Panc1 (cell line): ENCODE measurements at regions not wholly inside any gene's neighbourhood (a gene's known extent, or its start where the extent isn't known, plus 50 kb on each side); places are given as distances from the start of the nearest gene placed in this dataset.

Source experiments
- ATAC-seq: fragments of 200-7000 bp; cut with Tn5 transposase; 2 replicates; pipeline ENCODE4 v1.9.1; 2020; ENCODE audit warnings: mild to moderate bottlenecking, moderate library complexity
- BruUV-seq: library from RNA; stranded (reverse); fragments of 400-500 nt; replicated peaks from 2 replicates; lab custom pipeline; 2021; lab: Mats Ljungman, UMichigan
- CTCF ChIA-PET: fragments of 300-600 bp; sonication (Branson Sonifier 250); formaldehyde crosslinking; loops from one replicate; lab custom pipeline; 2022; ENCODE audit warnings: antibody characterized with exemption; lab: Charles Lee
- POLR2A ChIA-PET: fragments of 300-600 bp; sonication (Branson Sonifier 250); formaldehyde crosslinking; loops from one replicate; lab custom pipeline; 2022; ENCODE audit warnings: antibody characterized with exemption; lab: Charles Lee
- DNase-seq: peaks from one replicate; pipeline ENCODE4 v3.0.0-alpha.2; 2010; ENCODE audit warnings: low read depth, low spot score
- H3K27ac ChIP-seq: 2 replicates; pipeline ENCODE4 v1.5.1; 2011; ENCODE audit warnings: mild to moderate bottlenecking, low read length, inconsistent platforms
- H3K27me3 ChIP-seq: fragments of 200-500 bp; sonication (Bioruptor generic); 2 replicates; pipeline ENCODE4 v1.6.0; 2014; ENCODE audit warnings: low read length, inconsistent platforms; ENCODE audit not compliant: control insufficient read depth, insufficient read depth
- H3K36me3 ChIP-seq: fragments of 200-500 bp; sonication (Bioruptor generic); 2 replicates; pipeline ENCODE4 v1.5.1; 2014; ENCODE audit warnings: inconsistent platforms, mild to moderate bottlenecking, low read length, moderate library complexity; ENCODE audit not compliant: control insufficient read depth, insufficient read depth
- H3K4me1 ChIP-seq: 2 replicates; pipeline ENCODE4 v1.5.1; 2011; ENCODE audit warnings: inconsistent platforms, mild to moderate bottlenecking, low read length, moderate library complexity; ENCODE audit not compliant: control insufficient read depth, insufficient read depth
- H3K4me3 ChIP-seq, 2 experiments: 2 replicates each; pipeline ENCODE4 v1.5.1; 2011 to 2012; ENCODE audit warnings: low read depth in 2 of 2, low read length in 2 of 2, mild to moderate bottlenecking in 2 of 2, inconsistent platforms in 1 of 2, moderate library complexity in 1 of 2
- H3K9me3 ChIP-seq: fragments of 200-500 bp; sonication (Bioruptor generic); 2 replicates; pipeline ENCODE4 v1.5.1; 2014; ENCODE audit warnings: low read depth, mild to moderate bottlenecking, inconsistent platforms, low read length, moderate library complexity; ENCODE audit not compliant: control insufficient read depth, insufficient read depth
- CTCF ChIP-seq: fragments of 450-650 bp; IDR thresholded peaks from 2 replicates; pipeline ENCODE4 v1.5.1; 2017; ENCODE audit warnings: mild to moderate bottlenecking
- POLR2AphosphoS5 ChIP-seq: IDR thresholded peaks from 2 replicates; pipeline ENCODE4 v1.6.1; 2012; ENCODE audit warnings: mild to moderate bottlenecking, low read depth, low read length, moderate library complexity
- REST ChIP-seq, 2 experiments: IDR thresholded peaks; 2 replicates each; pipeline ENCODE4 v1.6.1; 2011 to 2012; ENCODE audit warnings: low read depth in 2 of 2, control low read depth in 1 of 2, low read length in 1 of 2, mild to moderate bottlenecking in 1 of 2, moderate library complexity in 1 of 2; ENCODE audit not compliant: insufficient read depth in 1 of 2
- SIN3A ChIP-seq: IDR thresholded peaks from 2 replicates; pipeline ENCODE4 v1.6.1; 2012; ENCODE audit warnings: low read depth, mild to moderate bottlenecking, low read length, moderate library complexity, borderline replicate concordance; ENCODE audit not compliant: insufficient read depth
- TCF7L2 ChIP-seq: IDR thresholded peaks from 2 replicates; pipeline ENCODE4 v1.6.1; 2011; ENCODE audit warnings: mild to moderate bottlenecking, low read depth, low read length, inconsistent platforms
- in situ Hi-C: cut with HindIII; loops from 2 replicates; pipeline ENCODE4 v1.10.0; 2016; ENCODE audit warnings: low sequenced_read_pairs, low pct_unique_long_range_greater_than_20kb
- intact Hi-C: fragments of 100-400 bp; cut with micrococcal nuclease; formaldehyde crosslinking; loops from one replicate; pipeline ENCODE4 v1.10.0; 2022; ENCODE audit not compliant: unreplicated experiment

DNA sequence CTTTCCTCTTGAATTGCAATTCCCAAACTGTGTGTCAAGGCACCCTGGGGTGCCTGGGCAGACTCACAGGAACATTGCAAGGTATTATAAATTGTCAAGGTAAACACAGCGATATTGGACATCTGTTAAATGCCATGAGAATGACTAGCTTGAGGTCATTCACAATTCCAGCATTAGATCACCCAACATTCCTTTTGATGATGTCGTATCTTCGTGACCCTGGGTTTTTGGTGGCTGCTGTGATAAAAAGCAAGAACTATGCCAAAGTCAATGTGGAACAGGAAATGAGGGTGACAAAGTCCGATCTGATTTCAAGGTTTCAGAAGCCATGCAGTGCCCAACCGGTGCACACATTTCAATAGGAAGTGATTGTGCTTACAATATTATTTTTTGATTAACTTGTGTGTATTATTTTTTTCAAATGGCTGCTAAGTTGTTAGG, 458.4 kb downstream of the MIAT start:
- Histone ChIP-seq H3K9me3 (no peaks in the 10 kb centered on the region), H3K27ac (no peak overlapping the region), H3K4me1 (no peaks in the 10 kb centered on the region), H3K4me3 (no peak overlapping the region), H3K36me3 (no peaks in the 10 kb centered on the region), H3K27me3 (no peaks in the 10 kb centered on the region)
- TF ChIP-seq TCF7L2 (no peak), POLR2AphosphoS5 (no peak), REST (IDR thresholded peaks at IDR 0.05; ENCODE audit: insufficient read depth in 1 of 2, low read depth in 2 of 2, low read length in 1 of 2) (no peak), SIN3A (no peak), CTCF (no peak)
- POLR2A ChIA-PET = no interaction called here
- intact Hi-C loops = no loop called here
- ATAC-seq (no peak), DNase-seq (no peak)
- no TSS peak for BruUV-seq
- CTCF ChIA-PET = no interaction called here
- in situ Hi-C loops = no loop called here

DNA sequence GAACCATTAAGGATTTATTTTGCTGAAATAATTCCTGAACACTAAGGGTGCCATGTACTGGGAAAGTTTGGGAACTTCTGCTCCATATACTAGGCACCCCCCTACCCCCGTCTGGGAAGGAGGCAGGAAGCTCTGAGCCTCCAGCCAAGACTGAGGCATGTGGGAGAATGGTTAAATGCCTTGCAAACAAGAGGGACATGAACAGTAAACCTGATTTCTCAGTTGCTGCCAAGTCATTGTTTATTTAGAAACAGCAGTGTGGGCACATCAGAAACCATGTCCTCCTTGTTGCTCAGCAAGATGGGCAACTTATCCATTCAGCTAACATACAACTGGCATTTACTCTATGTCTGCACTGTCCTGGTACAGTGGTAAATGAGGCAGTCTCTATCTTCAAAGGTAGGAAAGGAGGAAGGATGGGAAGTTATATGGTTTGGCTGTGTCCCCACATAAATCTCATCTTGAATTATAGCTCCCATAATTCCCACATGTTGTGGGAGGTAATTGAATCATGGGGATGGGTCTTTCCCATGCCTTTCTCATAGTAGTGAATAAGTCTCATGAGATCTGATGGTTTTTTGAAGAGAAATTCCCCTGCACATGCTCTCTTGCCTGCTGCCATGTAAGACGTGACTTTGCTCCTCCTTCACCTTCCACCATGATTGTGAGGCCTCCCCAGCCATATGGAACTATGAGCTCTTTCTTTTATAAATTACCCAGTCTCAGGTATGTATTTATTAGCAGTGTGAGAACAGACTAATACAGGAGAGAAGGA, 459.1 kb downstream of the MIAT start:
- intact Hi-C loops = no loop called here

More for the DNA sequence above, 459.1 kb downstream of the MIAT start:
- ChIA-PET CTCF (no interaction called here), POLR2A (no interaction called here)
- ATAC-seq = no peak
- in situ Hi-C loops = no loop called here
- no peaks in the 10 kb centered on the region for H3K36me3 ChIP-seq
- no peak overlapping the region for H3K4me3 ChIP-seq
- H3K9me3 ChIP-seq = no peaks in the 10 kb centered on the region
- no peak for DNase-seq
- H3K27ac ChIP-seq = no peak overlapping the region
- H3K4me1 ChIP-seq = no peaks in the 10 kb centered on the region
- H3K27me3 ChIP-seq = no peaks in the 10 kb centered on the region
- no TSS peak for BruUV-seq
- TF ChIP-seq SIN3A (no peak), REST (IDR thresholded peaks at IDR 0.05; ENCODE audit: insufficient read depth in 1 of 2, low read depth in 2 of 2, low read length in 1 of 2) (no peak), TCF7L2 (no peak), POLR2AphosphoS5 (no peak), CTCF (no peak)
